CD4-positive, alpha-beta T cell (primary cell): ENCODE measurements at regions not wholly inside any gene's neighbourhood (a gene's known extent, or its start where the extent isn't known, plus 50 kb on each side); places are given as distances from the start of the nearest gene placed in this dataset.

Source experiments
- ATAC-seq: fragments of 200-7000 bp; cut with Tn5 transposase; one replicate; pipeline ENCODE4 v1.10.0; 2022; ENCODE audit warnings: mild to moderate bottlenecking; ENCODE audit not compliant: poor library complexity
- CTCF ChIA-PET: fragments of 350-600 bp; sonication (Branson Sonifier 250); formaldehyde crosslinking; loops from one replicate; lab custom pipeline; 2021; ENCODE audit warnings: antibody characterized with exemption, inconsistent platforms; lab: Charles Lee
- POLR2A ChIA-PET: fragments of 350-600 bp; sonication (Branson Sonifier 250); formaldehyde crosslinking; loops from one replicate; lab custom pipeline; 2021; ENCODE audit warnings: antibody characterized with exemption, inconsistent platforms; lab: Charles Lee
- DNase-seq, 14 experiments: peaks; one replicate each; pipeline ENCODE4 v3.0.0-alpha.2; 2013 to 2020; ENCODE audit warnings: mixed read lengths in 2 of 14
- H3K27ac ChIP-seq, 2 donors: one replicate each; pipeline versions ENCODE4 v1.5.1 to v1.7.0; 2013; ENCODE audit warnings: low read length in 2 of 2, low read depth in 1 of 2, mild to moderate bottlenecking in 1 of 2
- H3K27me3 ChIP-seq, 2 experiments: 1 replicate in 1 of 2; 2 replicates in 1 of 2; pipeline versions ENCODE4 v1.6.1 to v1.7.0; 2013; ENCODE audit warnings: low read length in 2 of 2, control low read depth in 1 of 2, mild to moderate bottlenecking in 1 of 2, moderate library complexity in 1 of 2; ENCODE audit not compliant: insufficient read depth in 2 of 2, control insufficient read depth in 1 of 2
- H3K36me3 ChIP-seq: one replicate; pipeline ENCODE4 v1.6.1; 2013; ENCODE audit warnings: low read length, control low read depth; ENCODE audit not compliant: insufficient read depth
- H3K4me1 ChIP-seq: one replicate; pipeline ENCODE4 v1.6.1; 2013; ENCODE audit warnings: low read length, control low read depth; ENCODE audit not compliant: insufficient read depth
- H3K4me3 ChIP-seq: one replicate; pipeline ENCODE4 v1.5.1; 2013; ENCODE audit warnings: mild to moderate bottlenecking, low read length, moderate library complexity
- H3K9me3 ChIP-seq, 2 experiments: 1 replicate in 1 of 2; 2 replicates in 1 of 2; pipeline versions ENCODE4 v1.6.1 to v1.7.0; 2013; ENCODE audit warnings: low read length in 2 of 2, mild to moderate bottlenecking in 2 of 2, control low read depth in 1 of 2, moderate library complexity in 1 of 2; ENCODE audit not compliant: control insufficient read depth in 1 of 2, insufficient read depth in 1 of 2
- H3K27ac Mint-ChIP-seq: one replicate; pipeline ENCODE4 v1.8.0; 2020; ENCODE audit warnings: mixed read lengths
- H3K27me3 Mint-ChIP-seq: one replicate; pipeline ENCODE4 v1.8.0; 2021; ENCODE audit warnings: mixed read lengths
- H3K36me3 Mint-ChIP-seq: one replicate; pipeline ENCODE4 v1.8.0; 2021; ENCODE audit warnings: low read depth, mixed read lengths
- H3K4me1 Mint-ChIP-seq: one replicate; pipeline ENCODE4 v1.8.0; 2021; ENCODE audit warnings: low read depth, mixed read lengths
- H3K4me3 Mint-ChIP-seq: one replicate; pipeline ENCODE4 v1.8.0; 2020; ENCODE audit warnings: mild to moderate bottlenecking, mixed read lengths
- H3K9me3 Mint-ChIP-seq: one replicate; pipeline ENCODE4 v1.8.0; 2020; ENCODE audit warnings: mixed read lengths
- intact Hi-C, 2 experiments: fragments of 100-400 bp; cut with DNase I in 1 of 2; cut with micrococcal nuclease in 1 of 2; formaldehyde crosslinking; loops; one replicate each; pipeline versions ENCODE4 v1.15.1 to v1.9.0; 2023 to 2025; cut with DNase I, micrococcal nuclease
- TF ChIP-seq, protein P1 (sequence below): fragments of 200-600 bp; IDR thresholded peaks from one replicate; pipeline ENCODE4 v1.8.0; 2022; ENCODE audit warnings: antibody characterized with exemption, mild to moderate bottlenecking

DNA sequence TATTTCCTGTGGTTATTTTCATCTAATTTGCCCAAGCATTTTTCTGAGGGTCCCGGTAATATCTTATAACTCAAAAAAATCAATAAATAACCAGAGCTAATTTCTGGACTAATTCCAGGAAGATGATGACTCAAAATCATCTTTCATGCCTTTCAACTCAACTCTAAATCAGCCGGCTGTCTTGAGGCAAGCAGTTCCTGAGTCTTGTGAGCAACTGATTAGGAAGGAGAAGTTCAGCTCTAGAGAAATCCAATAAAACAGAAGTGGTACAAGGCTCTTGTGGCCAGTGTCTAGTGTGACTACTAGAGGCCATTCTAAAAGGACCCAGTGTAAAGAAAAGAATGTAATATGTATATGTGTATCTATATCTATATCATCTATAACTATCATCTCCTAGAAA is 890.4 kb downstream of the TRIB2 start:
- CTCF ChIA-PET: no interaction called here
- Histone ChIP-seq H3K4me3 (no peak overlapping the region), H3K27me3 (no peaks in the 10 kb centered on the region), H3K36me3 (no peaks in the 10 kb centered on the region), H3K27ac (no peak overlapping the region), H3K4me1 (no peaks in the 10 kb centered on the region), H3K9me3 (no peaks in the 10 kb centered on the region)
- H3K4me3 Mint-ChIP-seq: no peak overlapping the region
- TF ChIP-seq, protein P1, sequence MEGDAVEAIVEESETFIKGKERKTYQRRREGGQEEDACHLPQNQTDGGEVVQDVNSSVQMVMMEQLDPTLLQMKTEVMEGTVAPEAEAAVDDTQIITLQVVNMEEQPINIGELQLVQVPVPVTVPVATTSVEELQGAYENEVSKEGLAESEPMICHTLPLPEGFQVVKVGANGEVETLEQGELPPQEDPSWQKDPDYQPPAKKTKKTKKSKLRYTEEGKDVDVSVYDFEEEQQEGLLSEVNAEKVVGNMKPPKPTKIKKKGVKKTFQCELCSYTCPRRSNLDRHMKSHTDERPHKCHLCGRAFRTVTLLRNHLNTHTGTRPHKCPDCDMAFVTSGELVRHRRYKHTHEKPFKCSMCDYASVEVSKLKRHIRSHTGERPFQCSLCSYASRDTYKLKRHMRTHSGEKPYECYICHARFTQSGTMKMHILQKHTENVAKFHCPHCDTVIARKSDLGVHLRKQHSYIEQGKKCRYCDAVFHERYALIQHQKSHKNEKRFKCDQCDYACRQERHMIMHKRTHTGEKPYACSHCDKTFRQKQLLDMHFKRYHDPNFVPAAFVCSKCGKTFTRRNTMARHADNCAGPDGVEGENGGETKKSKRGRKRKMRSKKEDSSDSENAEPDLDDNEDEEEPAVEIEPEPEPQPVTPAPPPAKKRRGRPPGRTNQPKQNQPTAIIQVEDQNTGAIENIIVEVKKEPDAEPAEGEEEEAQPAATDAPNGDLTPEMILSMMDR: no peak
- no peak overlapping the region for H3K27ac Mint-ChIP-seq
- peaks cover 7% of the 10 kb centered on the region for H3K9me3 Mint-ChIP-seq
- POLR2A ChIA-PET: no interaction called here
- no peaks in the 10 kb centered on the region for H3K27me3 Mint-ChIP-seq
- intact Hi-C loops: no loop called here
- DNase-seq: no peak
- H3K36me3 Mint-ChIP-seq: no peaks in the 10 kb centered on the region
- H3K4me1 Mint-ChIP-seq: no peaks in the 10 kb centered on the region
- no peak for ATAC-seq

DNA sequence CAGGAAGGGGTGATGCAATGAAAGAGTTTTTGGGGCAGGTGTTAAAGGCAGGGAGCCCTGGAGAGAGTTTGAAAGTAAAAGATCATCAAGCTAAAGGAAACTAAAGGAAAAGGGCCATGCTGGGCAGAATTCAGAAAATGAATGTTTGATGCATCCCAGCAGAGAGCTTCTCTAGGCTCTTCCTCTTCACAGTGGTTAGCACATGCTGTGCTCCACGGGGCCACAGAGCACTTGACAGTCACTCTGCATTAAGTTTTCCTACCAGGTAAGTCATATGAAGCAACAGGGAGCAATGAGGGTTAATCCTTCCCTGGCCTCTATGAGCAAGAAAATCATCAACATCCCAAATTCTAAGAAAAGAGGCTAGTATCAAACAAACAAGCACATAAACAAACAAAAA is 895.2 kb downstream of the TRIB2 start:
- intact Hi-C loops: no loop called here
- DNase-seq: no peak
- no peaks in the 10 kb centered on the region for H3K27me3 ChIP-seq
- POLR2A ChIA-PET: no interaction called here
- CTCF ChIA-PET: no interaction called here
- no peak for ATAC-seq
- Mint-ChIP-seq H3K27ac (no peak overlapping the region), H3K4me3 (no peak overlapping the region), H3K9me3 (peaks cover 14% of the 10 kb centered on the region), H3K27me3 (no peaks in the 10 kb centered on the region), H3K36me3 (no peaks in the 10 kb centered on the region), H3K4me1 (no peaks in the 10 kb centered on the region)
- no peaks in the 10 kb centered on the region for H3K36me3 ChIP-seq
- H3K27ac ChIP-seq: no peak overlapping the region
- H3K9me3 ChIP-seq: peaks cover 0 to 6% of the 10 kb centered on the region in 2 experiments
- H3K4me1 ChIP-seq: no peaks in the 10 kb centered on the region
- no peak overlapping the region for H3K4me3 ChIP-seq
- TF ChIP-seq, protein P1: no peak

DNA sequence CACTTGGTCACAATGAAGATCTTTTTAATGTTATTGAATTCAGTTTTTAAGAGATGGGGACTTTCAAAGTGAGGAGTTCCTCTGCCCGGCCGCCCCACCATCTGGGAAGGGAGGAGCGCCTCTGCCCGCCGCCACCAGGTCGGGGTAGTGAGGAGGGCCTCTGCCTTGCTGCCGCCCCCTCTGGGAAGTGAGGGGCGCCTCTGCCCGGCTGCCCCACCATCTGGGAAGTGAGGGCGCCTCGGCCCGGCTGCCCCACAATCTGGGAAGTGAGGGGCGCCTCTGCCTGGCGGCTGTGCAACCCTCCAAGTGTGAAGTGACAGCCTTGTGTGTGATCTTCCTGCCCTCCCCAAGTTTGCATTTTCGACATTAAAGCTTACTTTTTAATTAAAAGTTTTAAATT is 899.3 kb downstream of the TRIB2 start:
- Histone ChIP-seq H3K4me1 (no peaks in the 10 kb centered on the region), H3K9me3 (peaks cover 0 to 6% of the 10 kb centered on the region in 2 experiments), H3K36me3 (no peaks in the 10 kb centered on the region), H3K27me3 (no peaks in the 10 kb centered on the region), H3K4me3 (no peak overlapping the region), H3K27ac (no peak overlapping the region)
- H3K27ac Mint-ChIP-seq: no peak overlapping the region
- ChIA-PET POLR2A (no interaction called here), CTCF (no interaction called here)
- TF ChIP-seq, protein P1: no peak
- no peaks in the 10 kb centered on the region for H3K27me3 Mint-ChIP-seq
- no peak for DNase-seq
- no peak for ATAC-seq
- H3K4me3 Mint-ChIP-seq: no peak overlapping the region
- H3K9me3 Mint-ChIP-seq: peaks cover 25% of the 10 kb centered on the region
- no peaks in the 10 kb centered on the region for H3K36me3 Mint-ChIP-seq
- no peaks in the 10 kb centered on the region for H3K4me1 Mint-ChIP-seq
- intact Hi-C loops: no loop called here
